Osteoblast (primary cell): ENCODE measurements at regions not wholly inside any gene's neighbourhood (a gene's known extent, or its start where the extent isn't known, plus 50 kb on each side); places are given as distances from the start of the nearest gene placed in this dataset.
"Not testable (repeated sequence)": the region's sequence is repeated elsewhere in the genome, so short reads cannot be mapped to it uniquely, and the experiment has no call there.

Experiments used
- DNase-seq: peaks from one replicate; pipeline ENCODE4 v3.0.0; 2011; ENCODE audit warnings: low spot score, mixed read lengths; ENCODE audit not compliant: insufficient read length; ENCODE audit errors: missing footprints
- H2AFZ ChIP-seq: 2 replicates; pipeline ENCODE4 v1.6.0; 2011; ENCODE audit warnings: mild to moderate bottlenecking, low read length
- H3K27ac ChIP-seq: 2 replicates; pipeline ENCODE4 v1.5.1; 2011; ENCODE audit warnings: mild to moderate bottlenecking, low read depth, low read length, moderate library complexity
- H3K27me3 ChIP-seq: 2 replicates; pipeline ENCODE4 v1.6.0; 2012; ENCODE audit warnings: mild to moderate bottlenecking, control low read depth, inconsistent platforms, low read length, moderate library complexity; ENCODE audit not compliant: insufficient read depth
- H3K36me3 ChIP-seq: 2 replicates; pipeline ENCODE4 v1.5.1; 2011; ENCODE audit warnings: mild to moderate bottlenecking, low read length, control low read depth, moderate library complexity; ENCODE audit not compliant: insufficient read depth
- H3K4me1 ChIP-seq: 2 replicates; pipeline ENCODE4 v1.5.1; 2011; ENCODE audit warnings: mild to moderate bottlenecking, low read length, control low read depth, moderate library complexity; ENCODE audit not compliant: insufficient read depth
- H3K4me2 ChIP-seq: 2 replicates; pipeline ENCODE4 v1.6.0; 2011; ENCODE audit warnings: mild to moderate bottlenecking, low read length; ENCODE audit not compliant: insufficient read depth
- H3K4me3 ChIP-seq: fragments of 200-600 bp; sonication (generic); 3 replicates; pipeline ENCODE4 v1.5.1; 2012; ENCODE audit warnings: mild to moderate bottlenecking, low read length, inconsistent platforms; ENCODE audit not compliant: insufficient read depth
- H3K79me2 ChIP-seq: 2 replicates; pipeline ENCODE4 v1.6.0; 2012; ENCODE audit warnings: mild to moderate bottlenecking, low read length, control low read depth, inconsistent platforms; ENCODE audit not compliant: insufficient read depth
- H3K9me3 ChIP-seq: 2 replicates; pipeline ENCODE4 v1.5.1; 2011; ENCODE audit warnings: low read depth, low read length, control low read depth
- H4K20me1 ChIP-seq: 2 replicates; pipeline ENCODE4 v1.6.0; 2012; ENCODE audit warnings: mild to moderate bottlenecking, low read length, control low read depth; ENCODE audit not compliant: insufficient read depth
- TF ChIP-seq, protein P1 (sequence below): IDR thresholded peaks from 2 replicates; pipeline ENCODE4 v1.5.1; 2011; ENCODE audit warnings: mild to moderate bottlenecking, low read depth, low read length, moderate library complexity; ENCODE audit errors: extremely low read depth

DNA sequence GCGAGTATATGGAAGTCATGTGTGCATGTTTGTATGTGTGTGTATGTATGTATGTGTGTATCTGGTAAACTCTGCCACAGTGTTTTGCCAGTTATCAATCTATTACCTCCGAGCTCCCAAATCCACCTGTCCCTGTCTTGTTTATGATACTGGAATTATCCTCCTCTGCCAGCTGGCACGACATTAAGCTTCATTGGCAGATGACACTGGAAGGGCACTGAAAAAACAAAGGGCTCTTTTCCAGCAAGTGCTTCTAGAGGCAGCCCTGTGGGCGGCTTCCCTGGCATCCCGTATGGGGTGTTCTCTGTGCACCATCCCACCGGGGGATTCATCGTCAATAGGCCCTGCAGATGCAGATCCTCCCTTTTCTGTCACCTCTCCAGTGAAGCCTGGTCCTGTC, 221.5 kb downstream of the MSX2 start:
- H3K4me3 ChIP-seq, result no peak overlapping the region
- no peak overlapping the region for H2AFZ ChIP-seq
- H3K9me3 ChIP-seq, result no peaks in the 10 kb centered on the region
- TF ChIP-seq, protein P1, sequence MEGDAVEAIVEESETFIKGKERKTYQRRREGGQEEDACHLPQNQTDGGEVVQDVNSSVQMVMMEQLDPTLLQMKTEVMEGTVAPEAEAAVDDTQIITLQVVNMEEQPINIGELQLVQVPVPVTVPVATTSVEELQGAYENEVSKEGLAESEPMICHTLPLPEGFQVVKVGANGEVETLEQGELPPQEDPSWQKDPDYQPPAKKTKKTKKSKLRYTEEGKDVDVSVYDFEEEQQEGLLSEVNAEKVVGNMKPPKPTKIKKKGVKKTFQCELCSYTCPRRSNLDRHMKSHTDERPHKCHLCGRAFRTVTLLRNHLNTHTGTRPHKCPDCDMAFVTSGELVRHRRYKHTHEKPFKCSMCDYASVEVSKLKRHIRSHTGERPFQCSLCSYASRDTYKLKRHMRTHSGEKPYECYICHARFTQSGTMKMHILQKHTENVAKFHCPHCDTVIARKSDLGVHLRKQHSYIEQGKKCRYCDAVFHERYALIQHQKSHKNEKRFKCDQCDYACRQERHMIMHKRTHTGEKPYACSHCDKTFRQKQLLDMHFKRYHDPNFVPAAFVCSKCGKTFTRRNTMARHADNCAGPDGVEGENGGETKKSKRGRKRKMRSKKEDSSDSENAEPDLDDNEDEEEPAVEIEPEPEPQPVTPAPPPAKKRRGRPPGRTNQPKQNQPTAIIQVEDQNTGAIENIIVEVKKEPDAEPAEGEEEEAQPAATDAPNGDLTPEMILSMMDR, result no peak
- no peaks in the 10 kb centered on the region for H3K4me1 ChIP-seq
- H3K27me3 ChIP-seq, result no peaks in the 10 kb centered on the region
- no peak overlapping the region for H3K27ac ChIP-seq
- no peaks in the 10 kb centered on the region for H3K36me3 ChIP-seq
- no peaks in the 10 kb centered on the region for H3K79me2 ChIP-seq
- DNase-seq, result no peak
- H3K4me2 ChIP-seq, result no peak overlapping the region
- no peaks in the 10 kb centered on the region for H4K20me1 ChIP-seq

DNA sequence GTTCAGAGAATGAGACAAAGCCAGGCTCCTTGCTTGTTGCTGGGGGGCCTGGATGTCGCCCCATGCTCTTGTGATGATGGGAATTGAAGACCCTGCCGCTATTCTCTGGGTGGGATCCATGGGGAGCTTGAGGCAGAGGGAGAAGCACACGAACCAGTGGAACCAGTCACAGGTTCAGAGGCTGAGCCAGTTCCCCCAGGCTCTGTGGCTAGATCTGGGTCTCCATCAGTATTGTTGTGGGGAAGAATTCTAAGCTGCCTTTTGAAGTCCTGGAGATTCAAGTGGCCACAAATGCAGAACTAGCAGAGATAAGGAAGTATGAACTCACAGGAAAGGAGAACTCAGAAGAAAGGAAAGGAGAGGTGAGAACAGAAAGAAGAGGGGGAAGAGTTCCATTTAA, 219.4 kb downstream of the MSX2 start:
- TF ChIP-seq, protein P1, result no peak
- H3K79me2 ChIP-seq, result no peaks in the 10 kb centered on the region
- H3K9me3 ChIP-seq, result no peaks in the 10 kb centered on the region
- no peak overlapping the region for H2AFZ ChIP-seq
- no peak overlapping the region for H3K27ac ChIP-seq
- no peak overlapping the region for H3K4me3 ChIP-seq
- no peaks in the 10 kb centered on the region for H3K4me1 ChIP-seq
- H4K20me1 ChIP-seq, result no peaks in the 10 kb centered on the region
- H3K4me2 ChIP-seq, result no peak overlapping the region
- no peaks in the 10 kb centered on the region for H3K27me3 ChIP-seq
- DNase-seq, result no peak
- H3K36me3 ChIP-seq, result no peaks in the 10 kb centered on the region

DNA sequence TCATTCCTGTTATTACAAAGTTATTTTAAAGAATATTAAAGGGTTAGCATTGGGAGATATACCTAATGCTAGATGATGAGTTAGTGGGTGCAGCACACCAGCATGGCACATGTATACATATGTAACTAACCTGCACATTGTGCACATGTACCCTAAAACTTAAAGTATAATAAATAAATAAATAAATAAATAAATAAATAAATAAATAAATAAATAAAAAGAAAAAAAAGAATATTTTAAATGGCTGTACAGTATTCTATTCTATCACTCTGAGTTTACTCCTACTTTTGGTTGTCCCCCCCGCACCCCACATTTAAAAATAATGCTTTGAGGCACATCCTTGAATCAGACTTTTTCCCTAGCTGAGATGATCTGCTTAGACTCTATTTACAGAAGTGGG, 218.6 kb downstream of the MSX2 start:
- not testable (repeated sequence) for H3K9me3 ChIP-seq, H3K36me3 ChIP-seq, H3K4me1 ChIP-seq, H3K27ac ChIP-seq, H2AFZ ChIP-seq, H3K4me3 ChIP-seq, DNase-seq, H4K20me1 ChIP-seq, H3K4me2 ChIP-seq, H3K27me3 ChIP-seq, H3K79me2 ChIP-seq

DNA sequence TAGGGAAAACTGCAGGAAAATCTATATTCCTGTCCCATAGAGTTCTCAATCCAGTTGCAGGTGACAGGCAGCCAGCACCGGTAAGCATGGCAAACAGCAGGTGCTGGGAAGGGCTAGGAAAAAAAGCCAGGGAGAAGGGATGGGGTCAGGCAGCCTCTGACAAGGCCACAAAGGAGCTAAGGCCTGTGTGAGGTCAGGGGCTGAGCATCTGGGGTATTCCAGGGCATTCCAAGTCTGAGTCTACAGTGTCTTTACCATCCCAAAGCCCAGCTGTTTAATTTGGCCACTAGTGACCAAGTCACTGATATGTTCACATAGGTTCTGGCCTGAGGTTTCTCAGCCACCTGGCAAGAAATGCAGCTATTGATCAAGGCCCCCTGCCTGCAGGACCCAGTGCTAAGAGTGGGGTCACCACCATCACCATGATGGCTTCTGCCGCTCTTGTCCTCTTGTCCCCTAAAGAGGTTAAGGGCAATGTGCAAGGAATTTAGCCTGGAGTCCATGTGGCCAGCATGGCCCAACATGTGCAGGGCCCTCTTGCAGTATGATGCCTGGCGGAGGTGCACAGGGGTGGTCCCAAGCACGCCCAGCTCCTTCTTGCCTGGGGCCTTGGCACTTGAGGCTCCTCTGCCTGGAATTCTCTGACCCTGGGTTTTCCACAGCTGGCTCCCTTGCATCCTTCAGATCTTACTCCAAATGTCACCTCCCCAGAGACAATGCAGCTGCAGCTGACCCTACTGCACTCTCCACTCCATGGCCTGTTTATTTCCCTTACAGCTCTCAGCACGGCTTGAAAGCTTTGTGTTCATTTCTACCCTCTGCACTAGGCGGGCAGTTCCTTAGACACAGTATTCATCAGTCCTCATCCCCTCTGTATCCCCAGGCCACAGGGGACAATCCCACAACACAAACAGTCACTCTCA, 213.1 kb downstream of the MSX2 start:
- DNase-seq, result no peak
- TF ChIP-seq, protein P1, result no peak

More for the DNA sequence above, 213.1 kb downstream of the MSX2 start:
- Histone ChIP-seq H2AFZ (no peak overlapping the region), H3K4me3 (no peak overlapping the region), H3K4me2 (no peak overlapping the region), H3K36me3 (no peaks in the 10 kb centered on the region), H3K27ac (no peak overlapping the region), H3K79me2 (no peaks in the 10 kb centered on the region), H3K9me3 (no peaks in the 10 kb centered on the region), H3K27me3 (no peaks in the 10 kb centered on the region), H4K20me1 (no peaks in the 10 kb centered on the region), H3K4me1 (no peaks in the 10 kb centered on the region)
